Endothelial cell of umbilical vein (primary cell): ENCODE measurements at regions not wholly inside any gene's neighbourhood (a gene's known extent, or its start where the extent isn't known, plus 50 kb on each side); places are given as distances from the start of the nearest gene placed in this dataset.

ENCODE experiments used
- BruUV-seq: library from RNA; stranded (reverse); fragments of 400-500 nt; replicated peaks from 2 replicates; lab custom pipeline; 2021; lab: Mats Ljungman, UMichigan
- CTCF ChIA-PET: fragments of 300-600, 350-600 bp; sonication (Branson Sonifier 250); formaldehyde crosslinking; loops from one replicate; lab custom pipeline; 2021; ENCODE audit warnings: antibody characterized with exemption, inconsistent platforms; lab: Charles Lee
- POLR2A ChIA-PET: fragments of 300-600, 350-600 bp; sonication (Branson Sonifier 250); formaldehyde crosslinking; loops from one replicate; lab custom pipeline; 2021; ENCODE audit warnings: antibody characterized with exemption, inconsistent platforms; lab: Charles Lee
- DNase-seq: peaks from one replicate; pipeline ENCODE4 v3.0.0-alpha.2; 2011; ENCODE audit warnings: low read depth, low spot score
- FAIRE-seq: peaks from 2 replicates; lab custom pipeline; 2011; peaks lifted over from hg19 to GRCh38; lab: Jason Lieb, UNC
- H2AFZ ChIP-seq: 2 replicates; pipeline ENCODE4 v1.6.0; 2012; ENCODE audit warnings: low read depth, low read length, control low read depth, inconsistent platforms
- H3K27ac ChIP-seq: 2 replicates; pipeline ENCODE4 v1.5.1; 2011; ENCODE audit warnings: low read depth, mild to moderate bottlenecking, control low read depth, low read length, moderate library complexity; ENCODE audit not compliant: insufficient read depth
- H3K27me3 ChIP-seq, 2 experiments: 2 replicates each; pipeline versions ENCODE4 v1.6.0 to v1.6.1; 2011; ENCODE audit warnings: low read length in 2 of 2, mixed read lengths in 1 of 2; ENCODE audit not compliant: control insufficient read depth in 2 of 2, insufficient read depth in 2 of 2
- H3K36me3 ChIP-seq, 2 experiments: 2 replicates in 1 of 2; 3 replicates in 1 of 2; pipeline ENCODE4 v1.5.1; 2011; ENCODE audit warnings: low read length in 2 of 2, mild to moderate bottlenecking in 1 of 2, moderate library complexity in 1 of 2; ENCODE audit not compliant: control insufficient read depth in 2 of 2, insufficient read depth in 2 of 2; ENCODE audit errors: extremely low read depth in 1 of 2
- H3K4me1 ChIP-seq: 3 replicates; pipeline ENCODE4 v1.5.1; 2011; ENCODE audit warnings: mild to moderate bottlenecking, low read length; ENCODE audit not compliant: control insufficient read depth, insufficient read depth; ENCODE audit errors: extremely low read depth
- H3K4me2 ChIP-seq: 2 replicates; pipeline ENCODE4 v1.6.1; 2011; ENCODE audit warnings: low read length, control low read depth, mixed read lengths; ENCODE audit not compliant: insufficient read depth
- H3K4me3 ChIP-seq, 3 experiments: fragments of 200-600 bp in 1 of 3; sonication (generic), shearing (Covaris generic) in 1 of 3; replicated peaks in 1 of 3; 2 replicates each; pipeline ENCODE4 v1.5.1; 2011 to 2016; ENCODE audit warnings: control low read depth in 3 of 3, low read length in 3 of 3, mild to moderate bottlenecking in 2 of 3, inconsistent platforms in 1 of 3, low read depth in 1 of 3, moderate library complexity in 1 of 3; ENCODE audit not compliant: insufficient read depth in 1 of 3
- H3K79me2 ChIP-seq: 2 replicates; pipeline ENCODE4 v1.6.0; 2012; ENCODE audit warnings: low read length, inconsistent platforms; ENCODE audit not compliant: control insufficient read depth, insufficient read depth
- H3K9ac ChIP-seq: replicated peaks from 2 replicates; pipeline ENCODE3; 2011; ENCODE audit warnings: low read length, control low read depth; ENCODE audit not compliant: insufficient read depth; ENCODE audit errors: extremely low read depth
- H3K9me1 ChIP-seq: replicated peaks from 3 replicates; pipeline ENCODE4 v1.6.0; 2011; ENCODE audit warnings: mild to moderate bottlenecking, low read length; ENCODE audit not compliant: control insufficient read depth, insufficient read depth; ENCODE audit errors: extremely low read depth
- H3K9me3 ChIP-seq: replicated peaks from 2 replicates; pipeline ENCODE4 v1.5.1; 2012; ENCODE audit warnings: low read length, inconsistent platforms; ENCODE audit not compliant: control insufficient read depth, insufficient read depth
- H4K20me1 ChIP-seq: replicated peaks from 2 replicates; pipeline ENCODE3; 2011; ENCODE audit warnings: mild to moderate bottlenecking, low read length; ENCODE audit not compliant: control insufficient read depth, insufficient read depth; ENCODE audit errors: extremely low read depth
- CTCF ChIP-seq, 2 donors: IDR thresholded peaks; 1 replicate in 1 of 2; 2 replicates in 1 of 2; pipeline ENCODE4 v1.5.1; 2011; ENCODE audit warnings: low read length in 2 of 2, mild to moderate bottlenecking in 2 of 2, moderate library complexity in 2 of 2, control low read depth in 1 of 2, inconsistent platforms in 1 of 2, low read depth in 1 of 2; ENCODE audit not compliant: insufficient read depth in 1 of 2; ENCODE audit errors: extremely low read depth in 1 of 2
- EZH2 ChIP-seq: IDR thresholded peaks from 2 replicates; pipeline ENCODE4 v1.6.1; 2012; ENCODE audit warnings: borderline replicate concordance, low read depth, mild to moderate bottlenecking, moderate library complexity, low read length, inconsistent platforms; ENCODE audit not compliant: severe bottlenecking
- FOS ChIP-seq: IDR thresholded peaks from 2 replicates; pipeline ENCODE4 v1.6.1; 2011; ENCODE audit warnings: mild to moderate bottlenecking, low read length, moderate library complexity, borderline replicate concordance; ENCODE audit not compliant: insufficient read depth
- GATA2 ChIP-seq: IDR thresholded peaks from 2 replicates; pipeline ENCODE4 v1.7.0; 2011; ENCODE audit warnings: low read depth, mild to moderate bottlenecking, moderate library complexity, mixed read lengths, low read length; ENCODE audit not compliant: insufficient read length, insufficient read depth
- JUN ChIP-seq: IDR thresholded peaks from 2 replicates; pipeline ENCODE4 v1.6.1; 2011; ENCODE audit warnings: borderline replicate concordance, low read depth; ENCODE audit not compliant: insufficient read length, insufficient read depth
- MYC ChIP-seq: IDR thresholded peaks from one replicate; pipeline ENCODE4 v1.6.1; 2011; ENCODE audit warnings: mild to moderate bottlenecking, low read depth, low read length
- POLR2A ChIP-seq: IDR thresholded peaks from 2 replicates; pipeline ENCODE4 v1.6.1; 2012; ENCODE audit warnings: low read depth, mild to moderate bottlenecking, control low read depth, low read length
- POLR2AphosphoS5 ChIP-seq: IDR thresholded peaks from 2 replicates; pipeline ENCODE4 v1.6.1; 2012; ENCODE audit warnings: low read depth, mild to moderate bottlenecking, control low read depth, low read length, moderate library complexity; ENCODE audit not compliant: insufficient read depth
- dilution Hi-C: fragments of 300-500 bp; cut with MboI; formaldehyde crosslinking; loops from one replicate; pipeline ENCODE4 v1.15.0; 2019; ENCODE audit warnings: low sequenced_read_pairs; ENCODE audit not compliant: extremely low pct_ligation_motif_present
- intact Hi-C: fragments of 100-400 bp; cut with micrococcal nuclease; formaldehyde crosslinking; loops from one replicate; pipeline ENCODE4 v1.10.0; 2022
- TF ChIP-seq, protein P1 (sequence below): IDR thresholded peaks from 2 replicates; pipeline ENCODE4 v1.6.1; 2011; ENCODE audit not compliant: insufficient read depth, insufficient read length

- Histone ChIP-seq H3K4me2 (no peak overlapping the region), H3K4me1 (no peaks in the 10 kb centered on the region), H2AFZ (no peak overlapping the region), H3K9me3 (no peaks in the 10 kb centered on the region), H3K27me3 (no peaks in the 10 kb centered on the region), H3K27ac (no peak overlapping the region), H3K4me3 (no peak overlapping the region), H3K36me3 (no peaks in the 10 kb centered on the region), H4K20me1 (no peaks in the 10 kb centered on the region), H3K79me2 (no peaks in the 10 kb centered on the region), H3K9ac (no peak overlapping the region), H3K9me1 (no peaks in the 10 kb centered on the region)
- intact Hi-C loops, result no loop called here
- POLR2A ChIA-PET, result no interaction called here
- TF ChIP-seq CTCF (IDR thresholded peaks at IDR 0.05; ENCODE audit: extremely low read depth in 1 of 2, insufficient read depth in 1 of 2, low read depth in 1 of 2, low read length in 2 of 2), result no peak
- no peak for TF ChIP-seq GATA2
- TF ChIP-seq MYC, result no peak
- no peak for TF ChIP-seq POLR2AphosphoS5
- TF ChIP-seq EZH2, result no peak
- TF ChIP-seq FOS, result no peak
- TF ChIP-seq JUN, result no peak
- TF ChIP-seq, protein P1, sequence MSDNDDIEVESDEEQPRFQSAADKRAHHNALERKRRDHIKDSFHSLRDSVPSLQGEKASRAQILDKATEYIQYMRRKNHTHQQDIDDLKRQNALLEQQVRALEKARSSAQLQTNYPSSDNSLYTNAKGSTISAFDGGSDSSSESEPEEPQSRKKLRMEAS, result no peak
- TF ChIP-seq POLR2A, result no peak
- no peak for DNase-seq
- no peak for FAIRE-seq
- CTCF ChIA-PET, result no interaction called here
- dilution Hi-C loops, result no loop called here
- no TSS peak for BruUV-seq
Observed at GRCh38 chr3:167102071-167102470, 278.0 kb downstream of the ZBBX start.
